ENCODE measurements at regions not wholly inside any gene's neighbourhood (a gene's known extent, or its start where the extent isn't known, plus 50 kb on each side); places are given as distances from the start of the nearest gene placed in this dataset.

DNA sequence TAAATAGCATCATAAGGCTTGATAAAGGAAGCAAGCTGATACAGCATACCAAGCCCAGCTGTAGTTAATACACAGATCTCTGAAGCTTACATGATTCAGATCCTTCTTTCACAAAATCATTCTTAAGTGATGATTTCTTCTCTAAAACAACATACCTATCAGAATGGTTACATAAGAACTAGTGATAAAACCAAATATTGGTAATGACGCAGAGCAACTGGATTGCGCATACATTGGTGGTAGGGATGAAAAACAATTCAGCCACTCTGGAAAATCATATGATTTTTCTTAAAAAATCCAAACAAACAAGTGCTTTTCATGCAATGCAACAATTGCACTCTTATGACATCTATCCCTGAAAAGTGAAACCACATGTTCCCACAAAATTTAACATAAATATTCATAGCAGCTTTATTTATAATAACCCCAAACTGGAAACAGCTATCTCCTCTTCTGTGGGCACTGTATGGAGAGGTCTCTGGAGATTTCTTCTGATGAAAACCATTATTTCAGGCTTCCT is 153.6 kb upstream of the DSEL start:
- Histone ChIP-seq H3K9me3 (ENCODE audit: control insufficient read depth, low read depth, low read length) (no peaks in the 10 kb centered on the region), H3K4me1 (ENCODE audit: control insufficient read depth, insufficient read depth, low read length) (no peaks in the 10 kb centered on the region), H3K4me3 (ENCODE audit: low read length) (no peak overlapping the region), H3K27me3 (ENCODE audit: control insufficient read depth, insufficient read depth, low read length) (no peaks in the 10 kb centered on the region), H3K36me3 (ENCODE audit: control insufficient read depth, insufficient read depth, low read length) (no peaks in the 10 kb centered on the region), H3K27ac (ENCODE audit: low read length) (no peak overlapping the region)
- 80% methylated on average over 1 of the region's 2 CpGs for WGBS (ENCODE audit: insufficient coverage, low lambda C conversion rate)
- DNase-seq: no peak

DNA sequence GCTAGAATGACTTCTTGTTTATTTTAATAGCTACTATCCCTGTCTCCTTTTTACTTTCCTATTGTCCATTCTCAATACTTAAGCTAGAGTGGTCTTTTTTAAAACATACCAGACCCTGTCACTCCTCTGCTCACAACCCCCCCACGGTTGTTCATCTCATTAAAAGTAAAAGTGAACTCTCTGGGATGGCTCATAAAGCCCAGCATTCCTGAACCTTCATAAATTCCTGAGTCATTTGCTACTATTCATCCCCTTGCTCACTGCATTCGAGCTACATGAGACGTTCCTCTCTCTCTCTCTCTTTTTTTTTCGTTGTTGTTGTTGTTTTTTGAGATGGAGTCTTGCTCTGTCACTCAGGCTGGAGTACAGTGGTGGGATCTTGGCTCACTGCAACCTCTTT is 148.7 kb upstream of the DSEL start:
- no peaks in the 10 kb centered on the region for H3K4me1 ChIP-seq (ENCODE audit: control insufficient read depth, insufficient read depth, low read length)
- no peak overlapping the region for H3K4me3 ChIP-seq (ENCODE audit: low read length)
- no peak for DNase-seq
- H3K9me3 ChIP-seq (ENCODE audit: control insufficient read depth, low read depth, low read length): no peaks in the 10 kb centered on the region
- H3K36me3 ChIP-seq (ENCODE audit: control insufficient read depth, insufficient read depth, low read length): no peaks in the 10 kb centered on the region
- no peaks in the 10 kb centered on the region for H3K27me3 ChIP-seq (ENCODE audit: control insufficient read depth, insufficient read depth, low read length)
- whole genome bisulfite sequencing (ENCODE audit: insufficient coverage, low lambda C conversion rate): 60% methylated on average over 1 of the region's 4 CpGs
- no peak overlapping the region for H3K27ac ChIP-seq (ENCODE audit: low read length)

DNA sequence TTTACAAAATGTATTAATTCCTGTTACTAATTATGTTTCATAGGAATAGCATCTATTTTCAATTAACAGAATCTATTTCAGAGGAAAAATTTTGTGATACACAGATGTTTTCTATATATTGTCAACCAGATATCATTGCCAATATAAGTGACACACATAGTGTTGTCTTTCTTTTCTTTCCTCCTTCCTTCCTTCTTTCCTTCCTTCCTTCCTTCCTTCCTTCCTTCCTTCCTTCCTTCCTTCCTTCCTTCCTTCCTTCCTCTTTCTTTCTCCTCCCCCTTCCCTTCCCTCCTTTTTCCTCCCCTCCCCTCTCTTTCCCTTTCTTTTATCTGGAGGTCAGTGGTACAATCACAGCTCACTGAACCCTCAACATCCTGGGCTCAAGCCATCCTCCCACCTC is 146.5 kb upstream of the DSEL start:
- Histone ChIP-seq H3K36me3 (ENCODE audit: control insufficient read depth, insufficient read depth, low read length) (no peaks in the 10 kb centered on the region), H3K4me3 (ENCODE audit: low read length) (no peak overlapping the region), H3K27ac (ENCODE audit: low read length) (no peak overlapping the region), H3K9me3 (ENCODE audit: control insufficient read depth, low read depth, low read length) (no peaks in the 10 kb centered on the region), H3K27me3 (ENCODE audit: control insufficient read depth, insufficient read depth, low read length) (no peaks in the 10 kb centered on the region), H3K4me1 (ENCODE audit: control insufficient read depth, insufficient read depth, low read length) (no peaks in the 10 kb centered on the region)
- no peak for DNase-seq

DNA sequence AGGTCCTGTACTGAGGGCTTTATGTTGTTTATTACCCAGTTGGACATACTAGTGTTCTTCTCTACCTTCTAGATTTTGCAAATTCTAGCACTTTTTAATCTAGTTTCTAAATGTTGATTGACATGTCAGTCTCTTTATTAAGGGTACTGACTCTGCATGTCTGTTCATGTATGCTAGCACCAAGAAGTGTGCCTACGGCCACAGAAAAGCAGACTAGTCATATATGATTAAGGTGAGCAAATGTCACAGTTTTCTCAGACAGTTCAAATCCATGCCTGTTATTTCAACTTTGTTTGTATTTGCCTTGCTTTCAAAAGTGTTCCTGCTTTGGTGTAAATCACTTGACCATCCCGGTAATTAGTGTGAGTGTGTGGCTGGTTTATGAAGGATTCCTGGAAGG is 145.0 kb upstream of the DSEL start:
- 62% methylated on average over 2 of the region's 2 CpGs for WGBS (ENCODE audit: insufficient coverage, low lambda C conversion rate)
- no peaks in the 10 kb centered on the region for H3K27me3 ChIP-seq (ENCODE audit: control insufficient read depth, insufficient read depth, low read length)
- H3K4me1 ChIP-seq (ENCODE audit: control insufficient read depth, insufficient read depth, low read length): no peaks in the 10 kb centered on the region
- DNase-seq: no peak
- H3K9me3 ChIP-seq (ENCODE audit: control insufficient read depth, low read depth, low read length): no peaks in the 10 kb centered on the region
- H3K27ac ChIP-seq (ENCODE audit: low read length): no peak overlapping the region
- no peaks in the 10 kb centered on the region for H3K36me3 ChIP-seq (ENCODE audit: control insufficient read depth, insufficient read depth, low read length)
- no peak overlapping the region for H3K4me3 ChIP-seq (ENCODE audit: low read length)

DNA sequence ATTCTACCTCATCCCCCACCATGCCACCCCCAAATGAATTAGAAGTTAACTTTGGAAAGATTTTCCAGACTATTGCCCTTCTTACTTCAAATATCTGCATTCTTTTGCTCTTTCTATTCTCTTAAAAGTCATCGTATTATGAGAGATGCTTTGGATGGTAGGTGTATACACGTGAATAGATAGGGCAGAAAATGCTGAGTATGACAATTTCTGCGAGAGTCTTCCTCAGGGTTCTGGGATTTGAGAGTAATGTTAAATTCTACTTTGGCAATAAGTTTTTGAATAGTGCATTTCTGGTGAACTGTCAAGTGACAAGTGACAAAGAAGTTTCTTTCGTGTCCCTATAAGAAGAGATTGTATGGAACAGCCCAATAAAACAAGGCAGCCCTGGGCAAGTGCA is 137.6 kb upstream of the DSEL start:
- Histone ChIP-seq H3K4me3 (ENCODE audit: low read length) (no peak overlapping the region), H3K27me3 (ENCODE audit: control insufficient read depth, insufficient read depth, low read length) (no peaks in the 10 kb centered on the region), H3K36me3 (ENCODE audit: control insufficient read depth, insufficient read depth, low read length) (no peaks in the 10 kb centered on the region), H3K27ac (ENCODE audit: low read length) (no peak overlapping the region), H3K4me1 (ENCODE audit: control insufficient read depth, insufficient read depth, low read length) (no peaks in the 10 kb centered on the region), H3K9me3 (ENCODE audit: control insufficient read depth, low read depth, low read length) (no peaks in the 10 kb centered on the region)
- DNase-seq: no peak
- WGBS (ENCODE audit: insufficient coverage, low lambda C conversion rate): no CpG with 5 or more reads among the region's 4 CpGs

DNA sequence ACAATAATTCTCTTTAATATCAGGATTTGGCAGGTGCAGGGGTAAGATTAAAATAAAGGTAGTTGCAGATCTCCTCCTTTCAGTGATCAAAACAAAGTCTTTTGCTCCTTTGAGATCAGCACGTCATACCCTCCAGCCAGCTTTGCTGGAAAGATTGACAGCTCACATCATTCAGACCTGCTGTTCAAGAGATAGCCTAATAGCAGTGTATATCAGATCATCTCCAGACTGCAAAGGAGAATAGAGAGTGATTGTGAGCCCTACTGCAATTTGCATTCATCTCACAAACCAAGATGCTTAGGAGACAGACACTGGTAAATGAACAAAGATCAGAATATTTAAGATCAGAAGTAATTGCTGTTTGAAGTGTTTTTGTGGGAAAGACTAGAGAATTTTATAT is 135.8 kb upstream of the DSEL start:
- no peaks in the 10 kb centered on the region for H3K36me3 ChIP-seq (ENCODE audit: control insufficient read depth, insufficient read depth, low read length)
- no peak overlapping the region for H3K4me3 ChIP-seq (ENCODE audit: low read length)
- H3K4me1 ChIP-seq (ENCODE audit: control insufficient read depth, insufficient read depth, low read length): no peaks in the 10 kb centered on the region
- no peak overlapping the region for H3K27ac ChIP-seq (ENCODE audit: low read length)
- WGBS (ENCODE audit: insufficient coverage, low lambda C conversion rate): no CpG with 5 or more reads among the region's 1 CpG
- H3K27me3 ChIP-seq (ENCODE audit: control insufficient read depth, insufficient read depth, low read length): no peaks in the 10 kb centered on the region
- no peak for DNase-seq
- H3K9me3 ChIP-seq (ENCODE audit: control insufficient read depth, low read depth, low read length): no peaks in the 10 kb centered on the region

DNA sequence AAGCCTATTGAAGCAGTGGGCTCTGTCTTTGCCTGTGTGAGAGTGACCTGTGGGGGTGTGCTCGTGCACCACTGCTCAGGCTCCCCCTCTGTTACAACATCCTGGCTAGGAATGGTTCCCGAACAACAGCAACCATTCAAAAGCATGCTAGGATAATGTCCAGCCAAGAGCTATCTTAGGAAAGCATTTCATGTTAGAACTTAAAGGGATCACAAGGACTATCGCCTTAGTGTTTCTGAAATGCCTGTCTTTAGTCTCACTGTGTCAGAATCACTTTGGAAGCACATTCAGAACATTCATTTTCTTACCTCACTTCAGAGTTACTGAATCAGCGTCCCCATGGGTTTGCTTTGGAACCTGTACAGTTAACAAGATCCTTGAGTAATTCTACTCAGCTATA is 134.9 kb upstream of the DSEL start:
- no peaks in the 10 kb centered on the region for H3K36me3 ChIP-seq (ENCODE audit: control insufficient read depth, insufficient read depth, low read length)
- H3K27ac ChIP-seq (ENCODE audit: low read length): no peak overlapping the region
- WGBS (ENCODE audit: insufficient coverage, low lambda C conversion rate): no CpG with 5 or more reads among the region's 4 CpGs
- H3K4me3 ChIP-seq (ENCODE audit: low read length): no peak overlapping the region
- H3K4me1 ChIP-seq (ENCODE audit: control insufficient read depth, insufficient read depth, low read length): no peaks in the 10 kb centered on the region
- DNase-seq: no peak
- H3K9me3 ChIP-seq (ENCODE audit: control insufficient read depth, low read depth, low read length): no peaks in the 10 kb centered on the region
- H3K27me3 ChIP-seq (ENCODE audit: control insufficient read depth, insufficient read depth, low read length): no peaks in the 10 kb centered on the region

DNA sequence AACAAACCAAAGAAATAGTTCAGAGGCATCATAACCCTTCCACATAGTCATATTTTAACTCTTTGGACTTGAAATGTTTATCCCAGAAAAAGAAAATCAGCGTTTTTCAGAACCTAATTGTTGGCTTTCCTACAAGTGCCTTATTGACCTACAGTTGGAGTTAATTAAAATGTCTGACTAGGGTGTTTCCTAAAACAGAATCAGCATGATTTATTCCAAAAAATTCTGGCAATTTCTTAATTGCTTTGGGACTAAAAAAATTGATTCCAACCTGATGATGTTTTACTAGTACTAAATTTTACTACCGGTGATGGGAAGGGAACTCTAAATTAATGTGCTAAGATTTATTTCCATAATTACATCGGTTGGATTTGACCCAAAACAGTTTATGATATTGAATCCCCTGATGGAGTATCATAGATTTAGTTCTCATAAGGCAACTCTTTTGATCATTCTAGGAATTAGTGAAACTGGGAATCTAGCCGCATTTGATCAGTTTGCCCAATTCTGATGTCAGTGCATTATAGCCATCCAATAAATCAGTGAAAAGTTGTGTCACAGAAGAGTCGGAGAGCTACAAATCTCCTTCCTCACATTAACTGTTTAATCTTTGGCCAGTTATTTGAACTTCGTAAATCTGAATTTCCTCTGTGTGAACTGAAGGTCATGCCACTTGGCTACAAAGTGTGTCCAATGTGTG is 134.3 kb upstream of the DSEL start:
- Histone ChIP-seq H3K4me3 (ENCODE audit: low read length) (no peak overlapping the region), H3K27ac (ENCODE audit: low read length) (no peak overlapping the region), H3K27me3 (ENCODE audit: control insufficient read depth, insufficient read depth, low read length) (no peaks in the 10 kb centered on the region), H3K4me1 (ENCODE audit: control insufficient read depth, insufficient read depth, low read length) (no peaks in the 10 kb centered on the region), H3K9me3 (ENCODE audit: control insufficient read depth, low read depth, low read length) (no peaks in the 10 kb centered on the region), H3K36me3 (ENCODE audit: control insufficient read depth, insufficient read depth, low read length) (no peaks in the 10 kb centered on the region)
- no peak for DNase-seq
- WGBS (ENCODE audit: insufficient coverage, low lambda C conversion rate): 91% methylated on average over 4 of the region's 6 CpGs

DNA sequence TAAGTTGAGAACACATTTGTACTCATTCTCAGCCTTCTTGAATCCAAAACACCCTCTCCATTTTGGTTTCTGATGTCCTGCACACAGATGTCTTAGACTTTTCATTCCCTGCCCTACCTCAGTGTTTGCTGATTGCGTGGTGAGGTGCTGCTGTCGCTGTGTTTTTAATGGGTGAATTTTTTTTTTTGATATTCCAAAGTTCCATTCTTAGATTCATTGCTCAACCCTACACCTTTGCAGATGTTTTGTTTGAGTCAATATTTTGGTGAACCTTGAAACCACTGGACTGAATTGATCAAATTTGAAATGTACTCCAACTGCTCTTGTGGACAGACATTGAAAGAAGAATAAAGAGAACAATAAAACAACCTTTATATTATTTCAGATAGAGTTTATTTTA is 130.4 kb upstream of the DSEL start:
- no peaks in the 10 kb centered on the region for H3K4me1 ChIP-seq (ENCODE audit: control insufficient read depth, insufficient read depth, low read length)
- no peaks in the 10 kb centered on the region for H3K27me3 ChIP-seq (ENCODE audit: control insufficient read depth, insufficient read depth, low read length)
- no peak overlapping the region for H3K27ac ChIP-seq (ENCODE audit: low read length)
- H3K9me3 ChIP-seq (ENCODE audit: control insufficient read depth, low read depth, low read length): no peaks in the 10 kb centered on the region
- no CpG with 5 or more reads among the region's 2 CpGs for WGBS (ENCODE audit: insufficient coverage, low lambda C conversion rate)
- no peak overlapping the region for H3K4me3 ChIP-seq (ENCODE audit: low read length)
- H3K36me3 ChIP-seq (ENCODE audit: control insufficient read depth, insufficient read depth, low read length): no peaks in the 10 kb centered on the region
- no peak for DNase-seq

DNA sequence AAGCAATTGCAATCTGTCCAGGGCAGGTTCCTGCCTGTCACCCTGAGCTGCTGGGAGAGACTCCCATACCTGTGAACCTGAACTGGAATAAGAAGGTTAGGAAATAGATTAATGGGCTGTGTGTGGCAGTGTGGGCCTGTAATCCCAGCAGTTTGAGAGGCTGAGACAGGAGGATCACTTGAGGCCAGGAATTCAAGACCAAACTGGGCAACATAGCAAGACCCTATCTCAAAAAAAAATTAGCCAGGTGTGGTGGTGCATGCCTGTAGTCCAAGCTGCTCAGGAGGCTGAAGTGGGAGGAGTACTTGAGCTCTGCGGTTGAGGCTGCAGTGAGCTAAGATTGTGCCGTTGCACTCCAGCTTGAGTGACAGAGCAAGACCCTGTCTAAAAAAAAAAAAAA is 127.7 kb upstream of the DSEL start:
- H3K36me3 ChIP-seq (ENCODE audit: control insufficient read depth, insufficient read depth, low read length): no peaks in the 10 kb centered on the region
- no peaks in the 10 kb centered on the region for H3K9me3 ChIP-seq (ENCODE audit: control insufficient read depth, low read depth, low read length)
- no peak for DNase-seq
- WGBS (ENCODE audit: insufficient coverage, low lambda C conversion rate): 100% methylated on average over 1 of the region's 2 CpGs
- no peaks in the 10 kb centered on the region for H3K27me3 ChIP-seq (ENCODE audit: control insufficient read depth, insufficient read depth, low read length)
- no peak overlapping the region for H3K27ac ChIP-seq (ENCODE audit: low read length)
- H3K4me3 ChIP-seq (ENCODE audit: low read length): no peak overlapping the region
- no peaks in the 10 kb centered on the region for H3K4me1 ChIP-seq (ENCODE audit: control insufficient read depth, insufficient read depth, low read length)

DNA sequence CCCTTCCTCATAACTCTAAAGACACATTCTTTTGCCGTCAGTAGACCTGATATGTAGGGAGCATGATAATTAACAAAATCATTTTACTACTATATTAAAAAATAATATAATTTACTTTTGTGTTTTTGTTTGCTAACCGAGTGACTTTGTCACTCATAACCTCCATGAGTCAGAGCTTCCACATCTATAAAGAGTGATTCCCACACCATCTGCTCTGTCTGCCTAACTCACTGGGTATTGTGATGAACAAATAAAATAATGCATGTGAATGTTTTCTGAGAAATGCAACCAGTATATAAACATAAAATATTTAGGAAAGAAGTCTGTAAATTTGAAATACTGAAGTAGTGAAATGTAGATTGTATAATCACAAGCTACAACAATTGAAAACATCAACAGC is 123.4 kb upstream of the DSEL start:
- Histone ChIP-seq H3K27ac (ENCODE audit: low read length) (no peak overlapping the region), H3K4me3 (ENCODE audit: low read length) (no peak overlapping the region), H3K36me3 (ENCODE audit: control insufficient read depth, insufficient read depth, low read length) (no peaks in the 10 kb centered on the region), H3K9me3 (ENCODE audit: control insufficient read depth, low read depth, low read length) (no peaks in the 10 kb centered on the region), H3K27me3 (ENCODE audit: control insufficient read depth, insufficient read depth, low read length) (no peaks in the 10 kb centered on the region), H3K4me1 (ENCODE audit: control insufficient read depth, insufficient read depth, low read length) (no peaks in the 10 kb centered on the region)
- no peak for DNase-seq
- WGBS (ENCODE audit: insufficient coverage, low lambda C conversion rate): 100% methylated on average over 1 of the region's 2 CpGs
